ENCODE measurements at regions not wholly inside any gene's neighbourhood (a gene's known extent, or its start where the extent isn't known, plus 50 kb on each side); places are given as distances from the start of the nearest gene placed in this dataset.

GRCh38 chr10:64547168-64547567, 1026.0 kb downstream of the REEP3 start:
- TF ChIP-seq YY1 (IDR thresholded peaks at IDR 0.05; ENCODE audit: insufficient read depth, insufficient read length) (no peak), SUZ12 (IDR thresholded peaks at IDR 0.05; ENCODE audit: extremely low read depth, insufficient read depth, insufficient read length) (no peak), ZNF274 (IDR thresholded peaks at IDR 0.05; ENCODE audit: low read depth, low read length) (no peak)

Data from NT2/D1 (cell line).